ENCODE measurements at regions not wholly inside any gene's neighbourhood (a gene's known extent, or its start where the extent isn't known, plus 50 kb on each side); places are given as distances from the start of the nearest gene placed in this dataset.

GRCh38 chr17:52297230-52298010, 138.9 kb upstream of the CA10 start:
- POLR2A ChIA-PET, result no interaction called here

DNA sequence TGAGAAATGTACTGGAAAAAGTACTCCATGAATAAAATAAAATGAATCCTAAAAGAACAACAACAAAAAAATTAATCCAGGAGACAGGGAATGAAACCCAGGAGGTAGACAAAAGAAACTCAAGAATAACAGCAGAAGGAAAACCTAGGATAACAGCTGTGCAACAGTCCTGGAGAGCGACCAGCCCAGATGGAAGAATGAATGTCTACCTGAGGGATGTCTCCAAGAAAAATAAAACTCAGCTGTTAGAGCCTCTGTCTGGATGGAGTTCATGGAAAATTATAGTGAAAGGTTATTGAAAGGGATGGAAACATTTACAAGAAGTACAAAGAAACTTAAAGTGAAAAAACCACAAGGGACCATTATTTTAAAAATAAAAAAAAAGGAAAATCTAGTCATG, 135.8 kb upstream of the CA10 start:
- CTCF ChIA-PET, result no interaction called here

More at GRCh38 chr17:52297230-52298010, 138.9 kb upstream of the CA10 start:
- H3K4me3 Mint-ChIP-seq, result no peak overlapping the region
- no peaks in the 10 kb centered on the region for H3K9me3 Mint-ChIP-seq (ENCODE audit: low read depth)
- no peaks in the 10 kb centered on the region for H3K27me3 Mint-ChIP-seq
- ATAC-seq (no peak), DNase-seq (no peak)
- CTCF ChIA-PET, result no interaction called here
- H3K27ac Mint-ChIP-seq, result no peak overlapping the region
- no peaks in the 10 kb centered on the region for H3K36me3 Mint-ChIP-seq (ENCODE audit: low read depth)
- no peaks in the 10 kb centered on the region for H3K4me1 Mint-ChIP-seq
- intact Hi-C loops (cut with DNase I, micrococcal nuclease), result no loop called here

GRCh38 chr17:52287611-52288010, 129.1 kb upstream of the CA10 start:
- no peaks in the 10 kb centered on the region for H3K36me3 Mint-ChIP-seq (ENCODE audit: low read depth)
- no peak overlapping the region for H3K4me3 Mint-ChIP-seq
- intact Hi-C loops (cut with DNase I, micrococcal nuclease), result no loop called here
- ChIA-PET POLR2A (interaction anchor here (0.5 kb wide), 1 partner anchor 158 kb away, joined by 3 read pairs; no protein-coding TSS in a partner anchor), CTCF (no interaction called here)
- DNase-seq, result no peak
- H3K4me1 Mint-ChIP-seq, result no peaks in the 10 kb centered on the region
- ATAC-seq, result no peak
- no peak overlapping the region for H3K27ac Mint-ChIP-seq
- peaks cover 2% of the 10 kb centered on the region for H3K27me3 Mint-ChIP-seq
- peaks cover 10% of the 10 kb centered on the region for H3K9me3 Mint-ChIP-seq (ENCODE audit: low read depth)

More for the DNA sequence above, 135.8 kb upstream of the CA10 start:
- no peak overlapping the region for H3K4me3 Mint-ChIP-seq
- H3K27me3 Mint-ChIP-seq, result no peaks in the 10 kb centered on the region
- no peak overlapping the region for H3K27ac Mint-ChIP-seq
- DNase-seq (no peak), ATAC-seq (no peak)
- intact Hi-C loops (cut with DNase I, micrococcal nuclease), result no loop called here
- H3K9me3 Mint-ChIP-seq (ENCODE audit: low read depth), result peaks cover 6% of the 10 kb centered on the region
- POLR2A ChIA-PET, result no interaction called here
- H3K36me3 Mint-ChIP-seq (ENCODE audit: low read depth), result no peaks in the 10 kb centered on the region
- H3K4me1 Mint-ChIP-seq, result no peaks in the 10 kb centered on the region

DNA sequence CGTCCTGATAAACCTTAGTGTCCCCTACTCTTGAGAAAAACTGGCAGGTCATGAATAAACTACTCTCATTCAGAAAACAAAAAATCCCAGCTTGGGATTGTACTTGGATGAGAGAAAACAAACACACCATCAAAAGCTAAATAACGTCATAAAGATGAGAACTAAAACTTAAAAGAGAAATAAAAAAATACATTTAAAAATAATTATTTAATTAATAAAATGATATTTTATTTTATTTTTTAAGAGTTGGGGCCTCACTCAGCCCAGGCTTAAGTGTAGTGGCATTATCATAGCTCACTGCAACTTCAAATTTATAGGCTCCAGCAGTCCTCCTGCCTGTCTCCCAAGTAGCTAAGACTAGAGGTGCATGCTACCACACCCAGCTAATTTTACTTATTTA, 125.4 kb upstream of the CA10 start:
- H3K27ac Mint-ChIP-seq, result no peak overlapping the region
- CTCF ChIA-PET, result no interaction called here
- DNase-seq (no peak), ATAC-seq (no peak)
- no peaks in the 10 kb centered on the region for H3K4me1 Mint-ChIP-seq
- peaks cover 4% of the 10 kb centered on the region for H3K9me3 Mint-ChIP-seq (ENCODE audit: low read depth)
- peaks cover 2% of the 10 kb centered on the region for H3K27me3 Mint-ChIP-seq
- no peaks in the 10 kb centered on the region for H3K36me3 Mint-ChIP-seq (ENCODE audit: low read depth)
- POLR2A ChIA-PET, result no interaction called here
- intact Hi-C loops (cut with DNase I, micrococcal nuclease), result no loop called here
- H3K4me3 Mint-ChIP-seq, result no peak overlapping the region

GRCh38 chr17:52276381-52277008, 118.0 kb upstream of the CA10 start:
- CTCF ChIA-PET, result interaction anchor here (0.6 kb wide), 1 partner anchor 12 kb away, joined by 3 read pairs; no protein-coding TSS in a partner anchor
- POLR2A ChIA-PET, result no interaction called here
- no peaks in the 10 kb centered on the region for H3K36me3 Mint-ChIP-seq (ENCODE audit: low read depth)

DNA sequence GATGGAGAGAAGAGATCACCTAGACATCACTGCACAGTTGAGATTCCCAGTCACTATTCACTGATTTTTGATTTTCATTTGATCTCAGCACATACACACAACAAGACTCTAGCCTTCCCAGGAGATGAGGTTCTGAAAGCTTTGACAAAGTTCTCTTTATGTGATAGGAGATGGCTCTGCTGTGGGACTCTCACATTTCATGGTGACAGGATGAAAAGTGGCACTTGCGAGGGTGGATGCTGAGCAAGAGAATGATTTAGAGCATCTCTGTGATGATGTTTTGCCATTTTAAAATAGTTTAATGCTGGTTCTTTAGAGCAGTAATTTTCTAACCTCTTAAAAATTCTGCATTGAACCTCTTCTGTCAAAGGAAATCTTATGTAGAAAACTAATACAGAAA, 113.3 kb upstream of the CA10 start:
- H3K4me1 Mint-ChIP-seq, result no peaks in the 10 kb centered on the region
- no peak overlapping the region for H3K4me3 Mint-ChIP-seq
- intact Hi-C loops (cut with DNase I, micrococcal nuclease), result no loop called here
- DNase-seq (no peak), ATAC-seq (no peak)
- ChIA-PET CTCF (no interaction called here), POLR2A (no interaction called here)
- peaks cover 2% of the 10 kb centered on the region for H3K9me3 Mint-ChIP-seq (ENCODE audit: low read depth)
- no peak overlapping the region for H3K27ac Mint-ChIP-seq
- H3K36me3 Mint-ChIP-seq (ENCODE audit: low read depth), result no peaks in the 10 kb centered on the region
- H3K27me3 Mint-ChIP-seq, result no peaks in the 10 kb centered on the region

More at GRCh38 chr17:52276381-52277008, 118.0 kb upstream of the CA10 start:
- Mint-ChIP-seq H3K9me3 (ENCODE audit: low read depth) (no peaks in the 10 kb centered on the region), H3K27ac (no peak overlapping the region), H3K4me1 (no peaks in the 10 kb centered on the region), H3K27me3 (no peaks in the 10 kb centered on the region), H3K4me3 (no peak overlapping the region)
- DNase-seq (no peak), ATAC-seq (no peak)
- intact Hi-C loops (cut with DNase I, micrococcal nuclease), result no loop called here

- H3K4me3 Mint-ChIP-seq, result no peak overlapping the region
- intact Hi-C loops (cut with DNase I, micrococcal nuclease), result no loop called here
- H3K27me3 Mint-ChIP-seq, result no peaks in the 10 kb centered on the region
- CTCF ChIA-PET, result no interaction called here
- H3K4me1 Mint-ChIP-seq, result no peaks in the 10 kb centered on the region
- H3K9me3 Mint-ChIP-seq (ENCODE audit: low read depth), result no peaks in the 10 kb centered on the region
- no peaks in the 10 kb centered on the region for H3K36me3 Mint-ChIP-seq (ENCODE audit: low read depth)
- DNase-seq (no peak), ATAC-seq (no peak)
- POLR2A ChIA-PET, result no interaction called here
- no peak overlapping the region for H3K27ac Mint-ChIP-seq
These were observed 96.8 kb upstream of the CA10 start for GRCh38 chr17:52255347-52255746.

DNA sequence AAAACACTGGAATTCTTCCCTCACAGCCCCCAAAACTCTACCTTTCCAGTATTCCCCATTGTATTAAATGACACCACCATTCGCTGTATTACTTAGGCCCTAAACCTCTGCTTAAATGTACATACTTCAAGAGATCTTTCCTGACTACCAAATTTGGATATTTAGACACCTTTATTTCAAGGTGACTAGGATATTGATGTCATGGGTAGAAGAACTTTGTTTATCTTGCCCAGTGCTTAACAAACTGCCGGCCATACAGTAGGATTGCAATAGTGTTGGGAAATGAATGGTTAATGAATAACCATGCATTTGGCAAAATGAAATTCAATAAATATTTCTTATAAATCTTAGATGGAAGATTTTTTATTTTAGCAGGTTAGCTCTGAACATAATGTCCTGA, 86.2 kb upstream of the CA10 start:
- H3K27ac Mint-ChIP-seq, result no peak overlapping the region
- DNase-seq (no peak), ATAC-seq (no peak)
- H3K4me1 Mint-ChIP-seq, result no peaks in the 10 kb centered on the region
- ChIA-PET CTCF (no interaction called here), POLR2A (no interaction called here)
- intact Hi-C loops (cut with DNase I, micrococcal nuclease), result no loop called here
- H3K27me3 Mint-ChIP-seq, result no peaks in the 10 kb centered on the region
- H3K9me3 Mint-ChIP-seq (ENCODE audit: low read depth), result no peaks in the 10 kb centered on the region
- no peak overlapping the region for H3K4me3 Mint-ChIP-seq
- no peaks in the 10 kb centered on the region for H3K36me3 Mint-ChIP-seq (ENCODE audit: low read depth)

GRCh38 chr17:52242268-52242667, 83.8 kb upstream of the CA10 start:
- intact Hi-C loops (cut with DNase I, micrococcal nuclease), result no loop called here
- Mint-ChIP-seq H3K4me3 (no peak overlapping the region), H3K27ac (no peak overlapping the region), H3K27me3 (no peaks in the 10 kb centered on the region), H3K36me3 (ENCODE audit: low read depth) (no peaks in the 10 kb centered on the region), H3K9me3 (ENCODE audit: low read depth) (no peaks in the 10 kb centered on the region), H3K4me1 (no peaks in the 10 kb centered on the region)
- DNase-seq, result no peak
- CTCF ChIA-PET, result no interaction called here
- ATAC-seq, result no peak
- POLR2A ChIA-PET, result no interaction called here

DNA sequence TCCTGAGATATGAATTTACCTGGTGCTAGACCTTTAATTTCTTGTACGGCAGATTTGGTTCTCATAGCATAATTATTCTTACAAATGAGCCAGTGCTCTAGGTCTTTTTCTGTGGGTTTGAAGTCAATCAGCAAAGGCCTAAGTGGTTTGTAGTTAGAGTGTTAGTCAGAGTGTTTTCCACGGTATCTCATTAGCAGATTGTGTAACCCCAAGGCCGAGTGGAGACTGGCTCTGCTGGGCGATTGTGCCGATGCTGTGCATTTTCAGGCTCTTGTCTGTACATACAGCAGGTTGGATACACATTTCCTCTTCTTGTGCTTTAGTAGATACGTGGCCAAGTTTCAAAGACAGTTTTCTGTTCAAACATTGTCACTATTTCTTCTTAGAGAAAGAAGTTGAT, 78.6 kb upstream of the CA10 start:
- ChIA-PET POLR2A (no interaction called here), CTCF (no interaction called here)
- Mint-ChIP-seq H3K4me3 (no peak overlapping the region), H3K36me3 (ENCODE audit: low read depth) (no peaks in the 10 kb centered on the region), H3K27ac (no peak overlapping the region), H3K4me1 (no peaks in the 10 kb centered on the region), H3K27me3 (peaks cover 2% of the 10 kb centered on the region), H3K9me3 (ENCODE audit: low read depth) (no peaks in the 10 kb centered on the region)
- intact Hi-C loops (cut with DNase I, micrococcal nuclease), result no loop called here
- no peak for DNase-seq
- no peak for ATAC-seq

DNA sequence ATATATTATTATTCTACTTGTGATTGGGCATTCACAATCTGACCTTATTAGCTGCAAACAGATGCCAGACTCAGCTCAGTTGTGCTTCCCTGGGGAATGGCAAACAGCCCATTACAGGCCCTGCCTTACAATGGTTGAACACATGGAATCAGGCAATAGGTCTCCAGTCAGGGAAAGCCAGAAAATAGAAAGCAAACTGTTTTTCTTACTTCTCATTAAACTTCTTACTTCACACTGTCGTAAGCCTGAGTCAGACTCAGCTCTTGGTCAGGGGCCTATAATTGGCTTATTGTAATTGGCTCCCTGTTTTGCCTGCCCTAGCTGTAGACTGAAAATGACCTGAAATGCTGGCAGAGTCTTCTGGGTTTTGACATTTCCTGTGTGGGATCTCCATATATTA, 77.0 kb upstream of the CA10 start:
- ATAC-seq (no peak), DNase-seq (no peak)
- H3K9me3 Mint-ChIP-seq (ENCODE audit: low read depth), result no peaks in the 10 kb centered on the region
- no peak overlapping the region for H3K27ac Mint-ChIP-seq
- no peaks in the 10 kb centered on the region for H3K4me1 Mint-ChIP-seq
- H3K4me3 Mint-ChIP-seq, result no peak overlapping the region
- POLR2A ChIA-PET, result no interaction called here
- CTCF ChIA-PET, result no interaction called here
- peaks cover 2% of the 10 kb centered on the region for H3K27me3 Mint-ChIP-seq
- intact Hi-C loops (cut with DNase I, micrococcal nuclease), result no loop called here
- H3K36me3 Mint-ChIP-seq (ENCODE audit: low read depth), result no peaks in the 10 kb centered on the region

DNA sequence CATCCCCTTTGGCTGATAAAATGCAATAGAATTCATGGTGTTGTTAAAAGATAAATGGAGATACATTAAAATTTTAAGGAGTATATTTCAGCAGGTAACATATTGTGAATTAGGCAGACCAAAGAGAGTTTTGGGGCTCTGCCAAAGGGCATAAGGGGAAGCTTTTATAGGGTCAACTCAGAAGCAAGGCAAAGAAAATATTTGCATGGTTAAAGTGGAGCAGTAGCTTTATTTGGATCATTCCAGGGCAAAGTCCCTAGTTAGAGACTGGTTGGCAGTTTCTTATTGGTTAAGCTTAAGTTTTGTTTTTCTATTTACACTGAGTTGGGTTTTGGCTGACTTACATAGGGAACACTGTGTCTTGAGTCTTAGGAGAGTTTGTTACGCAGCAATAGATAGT, 75.1 kb upstream of the CA10 start:
- Mint-ChIP-seq H3K9me3 (ENCODE audit: low read depth) (no peaks in the 10 kb centered on the region), H3K4me3 (no peak overlapping the region), H3K27me3 (peaks cover 4% of the 10 kb centered on the region), H3K27ac (no peak overlapping the region), H3K4me1 (no peaks in the 10 kb centered on the region), H3K36me3 (ENCODE audit: low read depth) (no peaks in the 10 kb centered on the region)
- CTCF ChIA-PET, result no interaction called here
- POLR2A ChIA-PET, result no interaction called here
- DNase-seq, result no peak
- no peak for ATAC-seq
- intact Hi-C loops (cut with DNase I, micrococcal nuclease), result no loop called here
